DMS 273 (cell line): ENCODE measurements at regions not wholly inside any gene's neighbourhood (a gene's known extent, or its start where the extent isn't known, plus 50 kb on each side); places are given as distances from the start of the nearest gene placed in this dataset.
"Not testable (repeated sequence)": the region's sequence is repeated elsewhere in the genome, so short reads cannot be mapped to it uniquely, and the experiment has no call there.

Experiments
- DNase-seq: peaks from one replicate; lab custom pipeline; 2025; ENCODE audit not compliant: unreplicated experiment; lab: John Stamatoyannopoulos, UW

- DNase-seq, result no peak
Measured at GRCh38 chr20:22815603-22816315, 219.4 kb upstream of the SSTR4 start.

- no peak for DNase-seq
Measured at GRCh38 chr20:22818636-22819035, 216.5 kb upstream of the SSTR4 start.

GRCh38 chr20:22819112-22819511, 216.0 kb upstream of the SSTR4 start:
- DNase-seq, result no peak

- DNase-seq, result no peak
Measured at GRCh38 chr20:22819784-22820183, 215.3 kb upstream of the SSTR4 start.

GRCh38 chr20:22821081-22821727, 213.9 kb upstream of the SSTR4 start:
- DNase-seq, result no peak

DNA sequence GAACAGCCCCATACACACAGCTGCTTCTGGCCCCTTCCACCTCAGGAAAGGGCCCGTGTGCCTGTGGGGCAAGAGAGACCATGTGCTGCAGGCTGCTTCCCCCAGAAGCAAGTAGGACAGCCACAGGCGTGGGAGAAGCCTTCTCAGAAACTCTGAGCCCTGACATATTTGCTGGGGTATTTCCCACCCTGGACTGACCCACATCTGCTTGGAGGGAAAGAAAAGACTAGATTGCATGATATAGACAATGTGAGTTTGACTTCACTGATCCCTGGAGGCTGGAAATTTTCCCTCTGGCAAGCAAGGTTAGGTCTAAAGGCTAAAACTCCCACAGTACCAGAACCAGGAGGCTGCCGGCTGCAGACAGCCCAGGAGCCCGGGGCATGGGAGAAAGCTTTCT, 213.3 kb upstream of the SSTR4 start:
- no peak for DNase-seq

DNA sequence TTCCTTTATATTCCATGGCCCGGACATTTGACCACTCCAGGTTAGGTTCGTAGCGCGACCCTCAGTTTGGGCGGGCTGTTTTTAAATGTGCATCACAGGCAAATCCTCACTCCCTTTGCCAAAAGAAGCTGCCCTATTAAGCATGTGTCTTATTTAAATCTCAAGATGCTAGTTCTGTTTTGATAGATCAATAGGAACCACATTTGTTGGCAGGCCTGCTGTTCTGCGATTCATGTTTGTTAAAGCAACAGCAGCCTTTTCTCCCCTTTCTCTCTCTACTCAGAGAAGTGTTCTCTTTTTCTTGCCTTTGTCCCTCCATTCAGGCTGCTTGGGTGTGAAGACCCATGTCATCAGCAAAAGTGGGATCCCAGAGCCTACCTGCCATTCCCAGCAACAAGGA, 212.0 kb upstream of the SSTR4 start:
- no peak for DNase-seq

DNA sequence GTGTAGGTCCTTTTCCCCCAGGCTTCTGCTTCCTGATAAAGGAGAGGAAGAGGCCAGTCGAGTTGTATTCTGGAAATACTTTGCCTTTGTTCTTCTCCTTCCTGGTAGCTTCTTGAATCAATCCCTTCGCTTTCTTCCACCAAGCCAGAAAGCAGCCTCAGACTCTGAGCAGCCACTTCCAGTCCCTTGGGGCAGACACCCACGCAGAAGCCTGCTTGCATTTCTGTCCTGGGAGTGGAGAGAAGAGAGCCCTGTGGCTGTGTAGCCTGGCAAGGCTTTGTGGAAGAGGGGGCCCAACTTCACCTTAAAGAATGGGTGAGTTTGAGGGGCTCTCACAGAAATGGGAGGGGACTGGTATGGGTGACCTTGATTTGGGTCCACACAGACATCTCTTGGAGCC, 211.0 kb upstream of the SSTR4 start:
- no peak for DNase-seq

- no peak for DNase-seq
Measured at GRCh38 chr20:22825076-22825475, 210.0 kb upstream of the SSTR4 start.

DNA sequence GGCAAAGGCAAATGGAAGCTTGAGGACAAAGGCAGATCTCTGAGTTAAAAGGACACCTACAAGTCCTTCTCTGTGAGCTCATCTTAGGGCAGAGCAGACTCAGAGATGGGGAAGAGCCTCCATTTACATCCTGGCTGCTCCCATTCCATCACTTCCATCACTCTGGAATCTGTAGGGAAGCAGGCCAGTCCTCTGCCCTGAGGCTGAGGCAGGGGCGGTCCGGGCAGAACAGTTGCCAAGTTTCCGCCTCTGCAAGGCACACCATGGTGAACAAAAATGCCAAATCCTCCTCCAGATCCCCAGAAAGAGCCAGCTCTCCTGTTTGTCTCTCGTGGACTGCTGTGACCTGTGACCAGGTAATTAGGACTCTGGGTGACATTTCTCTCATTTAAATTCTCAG, 209.6 kb upstream of the SSTR4 start:
- DNase-seq, result no peak

DNA sequence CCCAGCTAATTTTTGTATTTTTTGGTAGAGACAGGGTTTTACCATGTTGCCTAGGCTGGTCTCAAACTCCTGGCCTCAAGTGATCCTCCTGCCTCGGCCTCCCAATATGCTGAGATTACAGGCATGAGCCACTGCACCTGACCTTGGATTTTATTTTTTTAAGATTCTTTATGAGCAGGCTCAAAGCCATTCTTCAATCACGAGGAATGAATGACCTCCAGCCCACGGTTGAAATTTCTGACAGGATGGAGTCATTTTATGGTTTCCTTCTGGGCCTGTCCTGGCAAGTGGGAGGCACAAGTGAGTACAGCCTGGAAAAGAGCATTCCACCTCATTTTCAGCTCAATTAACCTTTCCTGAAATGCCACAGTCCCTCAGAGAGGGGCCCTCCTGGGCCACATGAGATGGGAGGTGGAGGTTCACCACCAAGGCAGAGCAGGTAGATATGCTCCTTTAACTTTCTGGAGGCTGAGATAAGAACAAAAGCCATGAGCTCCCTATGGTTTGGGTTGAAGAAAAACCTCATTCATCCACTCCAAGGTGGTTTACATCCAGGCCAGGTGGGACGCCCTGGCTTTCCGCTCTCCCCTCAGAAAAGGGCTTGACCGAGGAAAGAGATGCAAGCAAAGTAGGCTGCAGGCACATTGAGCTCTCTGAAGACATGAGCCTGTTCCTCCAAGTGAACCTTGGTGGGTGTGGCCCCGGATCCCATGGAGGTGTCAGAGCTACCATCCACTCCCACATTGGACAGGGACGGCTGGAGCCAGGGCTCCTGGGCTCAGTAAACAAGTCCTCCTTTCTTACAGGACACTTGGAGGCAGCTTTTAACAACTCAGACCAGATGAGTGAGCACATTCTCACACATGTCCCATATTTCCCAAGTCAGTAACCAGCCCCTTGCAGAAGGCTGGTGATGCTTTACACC, 208.5 kb upstream of the SSTR4 start:
- DNase-seq, result no peak

DNA sequence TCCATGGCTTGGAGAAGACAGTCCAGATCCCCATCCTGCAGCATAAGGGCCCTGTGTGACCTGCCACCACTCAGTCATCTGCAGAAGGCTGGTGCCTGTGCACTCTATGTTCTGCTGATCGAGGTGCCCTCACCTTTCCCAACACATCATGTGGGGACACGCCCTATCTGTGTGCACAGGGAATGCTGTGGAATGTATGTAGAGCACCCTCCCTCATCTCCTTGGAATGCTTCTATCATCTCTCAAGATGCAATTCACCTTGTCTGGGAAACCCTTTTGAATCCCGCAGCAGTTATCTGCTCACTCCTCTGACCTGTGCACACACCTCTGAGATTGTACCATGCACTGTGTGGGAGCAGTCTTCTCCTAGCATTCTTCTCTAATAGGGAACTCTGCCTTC, 207.2 kb upstream of the SSTR4 start:
- DNase-seq, result no peak

GRCh38 chr20:22829356-22829755, 205.8 kb upstream of the SSTR4 start:
- DNase-seq, result no peak

DNA sequence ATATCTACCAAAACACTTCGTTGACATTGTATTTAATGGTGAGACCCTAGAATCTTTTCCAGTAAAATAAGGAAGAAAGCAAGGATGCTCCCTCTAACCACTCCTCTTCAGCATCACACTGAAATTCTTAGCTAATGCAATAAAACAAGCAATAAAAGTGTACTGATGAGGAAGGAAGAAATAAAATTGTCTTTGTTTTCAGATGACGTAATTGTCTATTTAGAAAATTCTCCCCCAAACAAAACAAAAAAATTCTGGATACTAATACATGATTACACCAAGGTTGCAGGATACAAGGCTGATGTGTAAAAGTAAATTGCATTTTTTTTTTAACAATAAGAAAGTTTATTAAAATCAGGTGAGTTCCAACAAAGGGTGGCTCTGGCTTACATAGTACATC, 205.0 kb upstream of the SSTR4 start:
- no peak for DNase-seq

DNA sequence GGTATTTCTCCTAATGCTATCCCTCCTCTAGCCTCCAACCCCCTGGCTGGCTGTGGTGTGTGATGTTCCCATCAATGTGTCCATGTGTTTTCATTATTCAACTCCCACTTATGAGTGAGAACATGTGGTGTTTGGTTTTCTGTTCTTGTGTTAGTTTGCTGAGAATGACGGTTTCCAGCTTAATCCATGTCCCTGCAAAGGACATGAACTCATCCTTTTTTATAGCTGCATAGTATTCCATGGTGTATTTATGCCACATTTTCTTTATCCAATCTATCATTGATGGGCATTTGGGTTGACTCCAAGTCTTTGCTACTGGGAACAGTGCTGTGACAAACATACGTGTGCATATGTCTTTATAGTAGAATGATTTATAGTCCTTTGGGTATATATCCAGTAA, 204.4 kb upstream of the SSTR4 start:
- not testable (repeated sequence) for DNase-seq

- no peak for DNase-seq
Measured at GRCh38 chr20:22833851-22834250, 201.3 kb upstream of the SSTR4 start.

DNA sequence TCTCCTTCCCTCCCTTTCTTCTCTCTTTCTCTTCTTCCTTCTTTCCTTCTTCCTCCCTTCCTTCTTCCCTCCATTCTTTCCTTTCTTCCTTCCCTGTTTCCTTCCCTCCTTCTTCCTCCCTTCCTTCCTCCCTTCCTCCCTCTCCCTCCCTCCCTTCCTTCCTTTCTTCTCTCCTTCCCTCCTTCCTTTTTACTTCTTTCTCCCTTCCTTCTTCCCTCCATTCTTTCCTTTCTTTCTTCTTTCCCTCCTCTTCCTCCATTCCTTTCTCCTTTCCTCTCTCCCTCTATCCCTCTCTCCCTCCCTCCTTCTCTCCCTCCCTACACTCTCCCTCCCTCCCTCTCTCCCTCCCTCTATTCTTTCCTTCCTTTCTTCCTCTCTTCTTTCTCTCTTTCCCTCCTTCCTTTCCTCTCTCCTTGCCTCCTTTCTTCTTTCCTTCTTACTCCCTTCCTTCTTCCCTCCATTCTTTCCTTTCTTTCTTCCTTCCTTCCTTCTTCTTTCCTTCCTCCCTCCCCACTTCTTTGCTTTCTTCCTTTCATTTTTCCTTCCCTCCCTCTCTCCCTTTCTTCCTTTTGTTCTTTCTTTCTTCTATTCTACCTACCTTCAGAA, 200.4 kb upstream of the SSTR4 start:
- no peak for DNase-seq

- no peak for DNase-seq
Measured at GRCh38 chr20:22836211-22836610, 198.9 kb upstream of the SSTR4 start.

GRCh38 chr20:22836877-22837276, 198.2 kb upstream of the SSTR4 start:
- DNase-seq, result no peak

DNA sequence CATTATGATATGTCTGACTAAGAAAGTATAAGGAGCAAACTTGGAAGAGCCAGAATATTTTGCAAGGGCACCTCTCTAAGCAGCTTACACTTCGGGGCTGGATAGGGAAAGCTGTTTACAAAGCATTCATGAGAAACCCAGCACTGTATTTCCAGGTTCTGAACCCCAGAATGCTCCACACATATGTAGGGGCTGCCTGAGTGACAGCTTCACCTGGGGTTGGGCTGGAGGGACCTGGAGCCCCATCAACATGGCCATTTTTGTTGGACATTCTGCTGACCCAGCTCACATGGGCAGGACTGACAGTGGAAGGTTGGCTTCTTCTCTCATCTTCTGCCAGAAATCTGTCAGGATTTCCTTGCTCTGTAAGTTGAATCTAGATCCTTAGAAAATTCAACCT, 197.1 kb upstream of the SSTR4 start:
- no peak for DNase-seq

DNA sequence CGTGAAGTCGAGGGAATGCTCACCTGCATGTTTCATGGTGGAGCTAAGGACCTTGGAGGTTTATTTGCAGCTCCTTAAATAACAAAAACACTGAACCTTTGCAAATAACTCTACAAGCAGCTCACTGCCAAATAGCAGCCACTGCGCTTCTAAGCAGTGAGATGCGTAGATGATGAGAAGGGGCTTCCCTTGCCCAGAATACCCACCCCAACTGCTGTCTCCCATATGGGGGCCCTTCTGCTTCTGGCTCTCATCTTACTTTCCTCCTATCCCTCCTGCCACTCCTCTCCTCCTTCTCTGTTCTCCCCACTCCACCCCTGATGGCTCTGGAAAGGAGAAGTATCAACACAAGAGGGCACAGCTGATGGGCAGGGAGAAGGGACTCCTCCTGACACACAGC, 193.3 kb upstream of the SSTR4 start:
- DNase-seq, result no peak

GRCh38 chr20:22842793-22843192, 192.3 kb upstream of the SSTR4 start:
- no peak for DNase-seq
